Neural progenitor cell (in vitro differentiated cells): ENCODE measurements at regions not wholly inside any gene's neighbourhood (a gene's known extent, or its start where the extent isn't known, plus 50 kb on each side); places are given as distances from the start of the nearest gene placed in this dataset.

ENCODE experiments used
- DNase-seq: peaks from one replicate; pipeline ENCODE4 v3.0.0-alpha.2; 2016; ENCODE audit warnings: low spot score
- H2AFZ ChIP-seq: fragments of 200-600 bp; sonication (generic); replicated peaks from 2 replicates; pipeline ENCODE4 v1.6.1; 2016; ENCODE audit warnings: antibody characterized with exemption
- H3F3A ChIP-seq: fragments of 200-600 bp; sonication (generic); 2 replicates; pipeline ENCODE4 v1.6.1; 2016; ENCODE audit warnings: antibody characterized with exemption, low read depth
- H3K27ac ChIP-seq: fragments of 200-600 bp; sonication (generic); 2 replicates; pipeline ENCODE4 v1.5.1; 2016; ENCODE audit warnings: mild to moderate bottlenecking
- H3K27me3 ChIP-seq: fragments of 200-600 bp; sonication (generic); 2 replicates; pipeline ENCODE4 v1.6.1; 2016; ENCODE audit warnings: mild to moderate bottlenecking, moderate library complexity
- H3K36me3 ChIP-seq: fragments of 200-600 bp; sonication (generic); 2 replicates; pipeline ENCODE4 v1.5.1; 2016
- H3K4me1 ChIP-seq: fragments of 200-600 bp; sonication (generic); 2 replicates; pipeline ENCODE4 v1.6.1; 2016; ENCODE audit warnings: mixed run types
- H3K4me2 ChIP-seq: fragments of 200-600 bp; sonication (generic); 2 replicates; pipeline ENCODE4 v1.6.1; 2016
- H3K4me3 ChIP-seq: fragments of 200-600 bp; sonication (generic); 2 replicates; pipeline ENCODE4 v1.5.1; 2016
- H3K79me2 ChIP-seq: fragments of 200-600 bp; sonication (generic); 2 replicates; pipeline ENCODE4 v1.6.1; 2016; ENCODE audit warnings: low read depth
- H3K9ac ChIP-seq: fragments of 200-600 bp; sonication (generic); 2 replicates; pipeline ENCODE4 v1.6.1; 2016
- H3K9me3 ChIP-seq: fragments of 200-600 bp; sonication (generic); 2 replicates; pipeline ENCODE4 v1.5.1; 2016; ENCODE audit warnings: low read depth
- H4K20me1 ChIP-seq: fragments of 200-600 bp; sonication (generic); 2 replicates; pipeline ENCODE4 v1.6.1; 2016; ENCODE audit warnings: low read depth
- H3K27ac Mint-ChIP-seq: 3 replicates; pipeline ENCODE4 v1.8.0; 2021; ENCODE audit warnings: mixed read lengths
- H3K27me3 Mint-ChIP-seq: 2 replicates; pipeline ENCODE4 v1.8.0; 2022; ENCODE audit warnings: low read depth, mild to moderate bottlenecking, inconsistent platforms, moderate library complexity, mixed read lengths; ENCODE audit not compliant: insufficient read depth
- H3K36me3 Mint-ChIP-seq: 3 replicates; pipeline ENCODE4 v1.8.0; 2021; ENCODE audit warnings: mixed read lengths
- H3K4me1 Mint-ChIP-seq: 3 replicates; pipeline ENCODE4 v1.8.0; 2021; ENCODE audit warnings: mixed read lengths
- H3K4me3 Mint-ChIP-seq: 3 replicates; pipeline ENCODE4 v1.8.0; 2021; ENCODE audit warnings: mild to moderate bottlenecking, moderate library complexity, mixed read lengths
- H3K9me3 Mint-ChIP-seq: 3 replicates; pipeline ENCODE4 v1.8.0; 2020; ENCODE audit warnings: mixed read lengths
- EZH2 ChIP-seq: fragments of 200-600 bp; sonication (generic); IDR thresholded peaks from 2 replicates; pipeline ENCODE4 v1.6.1; 2017; ENCODE audit warnings: antibody characterized with exemption, mild to moderate bottlenecking, moderate library complexity
- EZH2phosphoT487 ChIP-seq: fragments of 200-600 bp; sonication (generic); IDR thresholded peaks from 2 replicates; pipeline ENCODE4 v1.6.1; 2017; ENCODE audit warnings: antibody characterized with exemption
- TF ChIP-seq, protein P1 (sequence below): fragments of 200-600 bp; sonication (generic); IDR thresholded peaks from 2 replicates; pipeline ENCODE4 v1.5.1; 2017; ENCODE audit warnings: antibody characterized with exemption, mild to moderate bottlenecking

DNA sequence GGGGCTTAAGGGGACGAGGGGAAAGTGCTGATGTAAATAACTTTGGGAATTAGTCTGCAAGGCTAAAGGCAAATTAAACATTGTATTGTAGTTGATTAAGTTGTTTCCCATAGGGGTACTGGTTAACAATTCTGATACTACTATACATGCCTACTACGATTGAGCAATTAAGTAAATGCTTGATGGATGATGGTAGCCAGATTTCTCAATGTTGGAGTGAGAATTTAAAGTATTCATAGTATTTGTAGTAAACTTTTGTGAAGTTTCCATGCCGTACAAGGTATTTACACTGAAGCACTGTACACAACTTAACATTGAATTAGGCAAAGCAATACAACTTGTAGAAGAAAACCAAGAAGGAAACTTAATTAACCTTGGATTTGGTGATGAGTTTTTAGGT, 852.3 kb downstream of the QKI start:
- no peak overlapping the region for H3K4me3 ChIP-seq
- Mint-ChIP-seq H3K27ac (no peak overlapping the region), H3K4me1 (no peaks in the 10 kb centered on the region), H3K36me3 (no peaks in the 10 kb centered on the region), H3K27me3 (peaks cover 4% of the 10 kb centered on the region), H3K9me3 (peaks cover 2% of the 10 kb centered on the region), H3K4me3 (no peak overlapping the region)
- H4K20me1 ChIP-seq, result no peaks in the 10 kb centered on the region
- H3K9ac ChIP-seq, result no peak overlapping the region
- TF ChIP-seq EZH2 (no peak), EZH2phosphoT487 (no peak)
- TF ChIP-seq, protein P1, sequence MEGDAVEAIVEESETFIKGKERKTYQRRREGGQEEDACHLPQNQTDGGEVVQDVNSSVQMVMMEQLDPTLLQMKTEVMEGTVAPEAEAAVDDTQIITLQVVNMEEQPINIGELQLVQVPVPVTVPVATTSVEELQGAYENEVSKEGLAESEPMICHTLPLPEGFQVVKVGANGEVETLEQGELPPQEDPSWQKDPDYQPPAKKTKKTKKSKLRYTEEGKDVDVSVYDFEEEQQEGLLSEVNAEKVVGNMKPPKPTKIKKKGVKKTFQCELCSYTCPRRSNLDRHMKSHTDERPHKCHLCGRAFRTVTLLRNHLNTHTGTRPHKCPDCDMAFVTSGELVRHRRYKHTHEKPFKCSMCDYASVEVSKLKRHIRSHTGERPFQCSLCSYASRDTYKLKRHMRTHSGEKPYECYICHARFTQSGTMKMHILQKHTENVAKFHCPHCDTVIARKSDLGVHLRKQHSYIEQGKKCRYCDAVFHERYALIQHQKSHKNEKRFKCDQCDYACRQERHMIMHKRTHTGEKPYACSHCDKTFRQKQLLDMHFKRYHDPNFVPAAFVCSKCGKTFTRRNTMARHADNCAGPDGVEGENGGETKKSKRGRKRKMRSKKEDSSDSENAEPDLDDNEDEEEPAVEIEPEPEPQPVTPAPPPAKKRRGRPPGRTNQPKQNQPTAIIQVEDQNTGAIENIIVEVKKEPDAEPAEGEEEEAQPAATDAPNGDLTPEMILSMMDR, result no peak
- no peak for DNase-seq
- no peaks in the 10 kb centered on the region for H3F3A ChIP-seq
- H3K4me2 ChIP-seq, result no peak overlapping the region
- H3K27ac ChIP-seq, result no peak overlapping the region
- H3K36me3 ChIP-seq, result no peaks in the 10 kb centered on the region
- H3K27me3 ChIP-seq, result no peaks in the 10 kb centered on the region
- H3K9me3 ChIP-seq, result no peaks in the 10 kb centered on the region
- H3K79me2 ChIP-seq, result no peaks in the 10 kb centered on the region
- no peak overlapping the region for H2AFZ ChIP-seq
- H3K4me1 ChIP-seq, result no peaks in the 10 kb centered on the region

DNA sequence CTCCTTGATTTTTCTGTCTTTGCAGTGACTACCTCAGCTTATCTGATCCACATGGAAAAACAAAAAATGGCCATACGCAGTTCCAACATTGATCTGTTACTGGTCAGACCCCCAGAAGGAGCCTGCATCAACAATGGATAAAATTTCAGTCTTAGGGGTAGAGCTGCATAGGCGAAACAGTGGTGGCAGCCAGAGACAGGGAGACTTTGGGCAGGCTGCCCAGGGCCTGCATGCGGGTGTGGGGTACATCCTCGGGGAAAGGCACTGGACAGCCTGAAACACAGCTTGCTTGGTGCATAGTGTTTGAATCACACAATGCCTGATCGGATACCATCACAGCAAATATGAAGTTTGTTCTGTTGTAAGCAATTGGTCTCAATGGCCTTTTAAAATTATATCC, 847.8 kb downstream of the QKI start:
- no peak for DNase-seq
- no peaks in the 10 kb centered on the region for H3K79me2 ChIP-seq
- no peaks in the 10 kb centered on the region for H3F3A ChIP-seq
- no peaks in the 10 kb centered on the region for H3K9me3 ChIP-seq
- no peak overlapping the region for H2AFZ ChIP-seq
- no peak overlapping the region for H3K4me3 Mint-ChIP-seq
- H3K4me1 Mint-ChIP-seq, result peaks cover 10% of the 10 kb centered on the region
- no peak overlapping the region for H3K9ac ChIP-seq
- no peak overlapping the region for H3K4me3 ChIP-seq
- H3K27me3 ChIP-seq, result no peaks in the 10 kb centered on the region
- no peaks in the 10 kb centered on the region for H3K36me3 ChIP-seq
- peaks cover 3% of the 10 kb centered on the region for H3K9me3 Mint-ChIP-seq
- H3K4me2 ChIP-seq, result no peak overlapping the region
- H3K27me3 Mint-ChIP-seq, result peaks cover 2% of the 10 kb centered on the region
- H3K27ac ChIP-seq, result no peak overlapping the region
- H4K20me1 ChIP-seq, result no peaks in the 10 kb centered on the region
- TF ChIP-seq EZH2 (no peak), EZH2phosphoT487 (no peak)
- TF ChIP-seq, protein P1, result no peak
- no peak overlapping the region for H3K27ac Mint-ChIP-seq
- no peaks in the 10 kb centered on the region for H3K36me3 Mint-ChIP-seq
- no peaks in the 10 kb centered on the region for H3K4me1 ChIP-seq

DNA sequence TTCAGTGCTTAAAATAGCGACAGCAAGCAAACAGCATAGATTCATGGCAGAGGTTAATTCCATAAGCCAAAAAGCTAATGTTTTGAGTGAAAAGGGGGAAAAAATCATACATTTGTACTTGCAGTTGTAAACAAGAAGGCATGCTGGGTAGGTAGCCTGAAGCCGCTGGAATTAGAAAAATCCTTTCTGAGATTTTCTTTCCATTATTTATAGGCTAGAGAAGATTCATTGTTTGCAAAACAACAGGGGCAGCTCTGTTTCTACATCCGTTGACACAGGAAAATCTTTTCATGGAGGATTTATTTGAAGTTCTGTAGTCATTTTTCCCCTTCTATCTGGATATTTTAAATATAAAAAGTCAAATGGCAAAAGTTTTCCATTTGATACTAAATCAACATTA, 843.9 kb downstream of the QKI start:
- Mint-ChIP-seq H3K9me3 (peaks cover 3% of the 10 kb centered on the region), H3K27ac (no peak overlapping the region)
- TF ChIP-seq, protein P1, result no peak
- TF ChIP-seq EZH2phosphoT487 (no peak), EZH2 (no peak)

More for the DNA sequence above, 843.9 kb downstream of the QKI start:
- peaks cover 10% of the 10 kb centered on the region for H3K4me1 Mint-ChIP-seq
- H3K4me3 Mint-ChIP-seq, result no peak overlapping the region
- Histone ChIP-seq H3K79me2 (no peaks in the 10 kb centered on the region), H2AFZ (no peak overlapping the region), H3K4me2 (no peak overlapping the region), H3K27me3 (no peaks in the 10 kb centered on the region), H3F3A (no peaks in the 10 kb centered on the region), H4K20me1 (no peaks in the 10 kb centered on the region), H3K4me1 (no peaks in the 10 kb centered on the region), H3K9me3 (no peaks in the 10 kb centered on the region), H3K36me3 (no peaks in the 10 kb centered on the region), H3K27ac (no peak overlapping the region), H3K9ac (no peak overlapping the region), H3K4me3 (no peak overlapping the region)
- no peak for DNase-seq
- no peaks in the 10 kb centered on the region for H3K36me3 Mint-ChIP-seq
- no peaks in the 10 kb centered on the region for H3K27me3 Mint-ChIP-seq
